ENCODE measurements at regions not wholly inside any gene's neighbourhood (a gene's known extent, or its start where the extent isn't known, plus 50 kb on each side); places are given as distances from the start of the nearest gene placed in this dataset.

- no peak for TF ChIP-seq GATA2 (IDR thresholded peaks at IDR 0.05; ENCODE audit: low read depth, low read length)
- no peak for TF ChIP-seq GATA3 (IDR thresholded peaks at IDR 0.05; ENCODE audit: low read depth, low read length)
Measured at GRCh38 chr2:139652385-139652784, 872.2 kb upstream of the NXPH2 start.
